HG03025 (cell line): ENCODE measurements at regions not wholly inside any gene's neighbourhood (a gene's known extent, or its start where the extent isn't known, plus 50 kb on each side); places are given as distances from the start of the nearest gene placed in this dataset.

Source experiments
- ATAC-seq: cut with Tn5 transposase; IDR thresholded peaks from one replicate; pipeline ENCODE4 v1.9.1; 2021; ENCODE audit warnings: mild to moderate bottlenecking, moderate library complexity; ENCODE audit not compliant: unreplicated experiment, low FRiP score

- no peak for ATAC-seq
Measured at GRCh38 chr4:162403419-162403818, 239.6 kb upstream of the FSTL5 start.

GRCh38 chr4:162401021-162401420 is 237.2 kb upstream of the FSTL5 start:
- ATAC-seq, result no peak

GRCh38 chr4:162392946-162393345 is 229.1 kb upstream of the FSTL5 start:
- ATAC-seq, result peak; percentile 80

GRCh38 chr4:162366146-162366545 is 202.3 kb upstream of the FSTL5 start:
- ATAC-seq, result no peak

- ATAC-seq, result no peak
Measured at GRCh38 chr4:162364651-162365050, 200.9 kb upstream of the FSTL5 start.

GRCh38 chr4:162360369-162361149 is 196.8 kb upstream of the FSTL5 start:
- ATAC-seq, result no peak

GRCh38 chr4:162356181-162356580 is 192.4 kb upstream of the FSTL5 start:
- no peak for ATAC-seq

GRCh38 chr4:162352580-162353107 is 188.8 kb upstream of the FSTL5 start:
- ATAC-seq, result no peak

- ATAC-seq, result no peak
Measured at GRCh38 chr4:162350331-162350730, 186.5 kb upstream of the FSTL5 start.

GRCh38 chr4:162349395-162349794 is 185.6 kb upstream of the FSTL5 start:
- no peak for ATAC-seq

GRCh38 chr4:162347842-162348213 is 184.0 kb upstream of the FSTL5 start:
- ATAC-seq, result no peak

- no peak for ATAC-seq
Measured at GRCh38 chr4:162347156-162347841, 183.5 kb upstream of the FSTL5 start.

GRCh38 chr4:162343967-162344366 is 180.2 kb upstream of the FSTL5 start:
- ATAC-seq, result no peak

- ATAC-seq, result no peak
Measured at GRCh38 chr4:162341533-162341932, 177.7 kb upstream of the FSTL5 start.

GRCh38 chr4:162323919-162324318 is 160.1 kb upstream of the FSTL5 start:
- no peak for ATAC-seq

GRCh38 chr4:162322054-162322453 is 158.3 kb upstream of the FSTL5 start:
- ATAC-seq, result no peak

GRCh38 chr4:162285753-162286152 is 122.0 kb upstream of the FSTL5 start:
- no peak for ATAC-seq

- ATAC-seq, result no peak
Measured at GRCh38 chr4:162282684-162283083, 118.9 kb upstream of the FSTL5 start.

- ATAC-seq, result peak; percentile 87
Measured at GRCh38 chr4:162274354-162274753, 110.6 kb upstream of the FSTL5 start.

GRCh38 chr4:162272215-162272614 is 108.4 kb upstream of the FSTL5 start:
- no peak for ATAC-seq

GRCh38 chr4:162268911-162269310 is 105.1 kb upstream of the FSTL5 start:
- ATAC-seq, result no peak

- ATAC-seq, result no peak
Measured at GRCh38 chr4:162265802-162266201, 102.0 kb upstream of the FSTL5 start.
